PFSK-1 (cell line): ENCODE measurements at regions not wholly inside any gene's neighbourhood (a gene's known extent, or its start where the extent isn't known, plus 50 kb on each side); places are given as distances from the start of the nearest gene placed in this dataset.

Source experiments
- POLR2AphosphoS5 ChIP-seq: IDR thresholded peaks from 2 replicates; pipeline ENCODE4 v1.6.1; 2012; ENCODE audit warnings: low read depth, mild to moderate bottlenecking, control low read depth, low read length, moderate library complexity
- REST ChIP-seq, 2 experiments: IDR thresholded peaks; 2 replicates each; pipeline versions ENCODE4 v1.6.1 to v1.8.0; 2011 to 2012; ENCODE audit warnings: low read depth in 2 of 2, low read length in 2 of 2, control low read depth in 1 of 2, inconsistent platforms in 1 of 2, mild to moderate bottlenecking in 1 of 2, moderate library complexity in 1 of 2; ENCODE audit not compliant: insufficient read depth in 1 of 2
- TAF1 ChIP-seq: IDR thresholded peaks from 2 replicates; pipeline ENCODE4 v1.6.1; 2012; ENCODE audit warnings: low read length, control low read depth, borderline replicate concordance; ENCODE audit not compliant: insufficient read depth

GRCh38 chr13:90952326-90952725 lies 395.2 kb upstream of the MIR17HG start:
- TF ChIP-seq REST (IDR thresholded peaks at IDR 0.05; ENCODE audit: insufficient read depth in 1 of 2, low read depth in 2 of 2, low read length in 2 of 2), result no peak
- TF ChIP-seq POLR2AphosphoS5, result no peak
- TF ChIP-seq TAF1, result no peak
